Activated CD4-positive, alpha-beta memory T cell treated with anti-CD3 and anti-CD28 coated beads, Interleukin-2, amount 10 ng/mL, durations not matched to agents 7 days and 5 days (primary cell): ENCODE measurements at regions not wholly inside any gene's neighbourhood (a gene's known extent, or its start where the extent isn't known, plus 50 kb on each side); places are given as distances from the start of the nearest gene placed in this dataset.
"Not testable (repeated sequence)": the region's sequence is repeated elsewhere in the genome, so short reads cannot be mapped to it uniquely, and the experiment has no call there.

Source experiments
- CTCF ChIA-PET: fragments of 350-600 bp; sonication (Branson Sonifier 250); formaldehyde crosslinking; loops from one replicate; lab custom pipeline; 2021; ENCODE audit warnings: antibody characterized with exemption, inconsistent platforms; lab: Charles Lee
- POLR2A ChIA-PET: fragments of 350-600 bp; sonication (Branson Sonifier 250); formaldehyde crosslinking; loops from one replicate; lab custom pipeline; 2021; ENCODE audit warnings: antibody characterized with exemption; lab: Charles Lee
- DNase-seq: peaks from one replicate; pipeline ENCODE4 v3.0.0-alpha.2; 2020
- H3K27ac Mint-ChIP-seq: one replicate; pipeline ENCODE4 v1.8.0; 2021; ENCODE audit warnings: mild to moderate bottlenecking, mixed read lengths
- H3K27me3 Mint-ChIP-seq: one replicate; pipeline ENCODE4 v1.8.0; 2021; ENCODE audit warnings: mixed read lengths
- H3K36me3 Mint-ChIP-seq: one replicate; pipeline ENCODE4 v1.8.0; 2021; ENCODE audit warnings: low read depth, mixed read lengths
- H3K4me1 Mint-ChIP-seq: one replicate; pipeline ENCODE4 v1.8.0; 2021; ENCODE audit warnings: mixed read lengths
- H3K4me3 Mint-ChIP-seq: one replicate; pipeline ENCODE4 v1.8.0; 2021; ENCODE audit warnings: mild to moderate bottlenecking, mixed read lengths
- H3K9me3 Mint-ChIP-seq: one replicate; pipeline ENCODE4 v1.8.0; 2021; ENCODE audit warnings: mixed read lengths

DNA sequence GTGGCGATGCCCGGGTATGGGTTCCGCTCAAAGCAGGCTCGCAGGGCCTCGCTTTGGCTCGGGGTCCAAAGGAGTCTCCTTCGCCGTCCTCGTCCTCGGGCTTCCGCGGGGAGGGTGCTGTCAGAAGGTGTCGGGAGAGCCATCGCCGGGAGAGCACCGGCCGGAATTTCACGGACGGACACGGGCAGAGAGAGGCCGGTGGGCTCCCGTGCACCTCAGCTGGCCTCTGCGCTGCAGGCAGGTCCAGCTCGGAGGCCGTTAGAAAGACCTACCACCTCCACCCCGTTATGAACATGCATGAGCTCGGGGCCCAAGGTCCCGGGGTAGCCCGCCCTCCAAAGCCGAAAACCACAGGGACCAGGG is 1846.0 kb upstream of the DEFB115 start:
- POLR2A ChIA-PET, CTCF ChIA-PET, H3K36me3 Mint-ChIP-seq, DNase-seq, H3K4me1 Mint-ChIP-seq, H3K27ac Mint-ChIP-seq: not testable (repeated sequence)
- Mint-ChIP-seq H3K27me3 (peaks cover 22% of the 10 kb centered on the region), H3K9me3 (peaks cover 28% of the 10 kb centered on the region), H3K4me3 (peak overlapping the region; percentile 50)

DNA sequence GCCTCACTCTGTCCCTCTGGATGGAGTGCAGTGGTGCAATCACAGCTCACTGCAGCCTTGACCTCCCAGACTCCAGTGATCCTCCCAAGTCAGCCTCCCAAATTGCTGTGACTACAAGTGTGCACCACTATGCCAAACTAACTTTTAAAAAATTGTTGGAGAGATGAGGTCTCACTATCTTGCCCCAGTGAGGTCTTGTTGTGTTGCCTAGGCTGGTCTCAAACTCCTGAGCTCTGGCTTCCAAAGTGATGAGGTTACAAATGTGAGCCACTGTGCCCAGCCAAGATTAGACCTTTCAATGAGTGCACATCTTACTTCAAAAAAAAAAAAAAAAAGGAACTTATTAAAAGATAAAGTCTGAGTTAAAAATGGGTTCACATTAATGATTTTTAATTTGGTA is 1838.1 kb upstream of the DEFB115 start:
- Mint-ChIP-seq H3K4me3 (no peak overlapping the region), H3K36me3 (no peaks in the 10 kb centered on the region), H3K4me1 (no peaks in the 10 kb centered on the region), H3K9me3 (peaks cover 5% of the 10 kb centered on the region), H3K27me3 (no peaks in the 10 kb centered on the region), H3K27ac (no peak overlapping the region)
- no peak for DNase-seq
- CTCF ChIA-PET: no interaction called here
- POLR2A ChIA-PET: no interaction called here

GRCh38 chr20:29427201-29428060 is 1830.0 kb upstream of the DEFB115 start:
- peak overlapping the region; percentile 44 for H3K4me3 Mint-ChIP-seq
- no peak overlapping the region for H3K27ac Mint-ChIP-seq
- H3K9me3 Mint-ChIP-seq: peaks cover 2% of the 10 kb centered on the region
- H3K27me3 Mint-ChIP-seq: peaks cover 15% of the 10 kb centered on the region
- H3K36me3 Mint-ChIP-seq: no peaks in the 10 kb centered on the region
- DNase-seq: no peak
- H3K4me1 Mint-ChIP-seq: no peaks in the 10 kb centered on the region
- POLR2A ChIA-PET: no interaction called here
- CTCF ChIA-PET: no interaction called here

GRCh38 chr20:29430531-29430930 is 1826.9 kb upstream of the DEFB115 start:
- H3K4me1 Mint-ChIP-seq: no peaks in the 10 kb centered on the region
- no peak overlapping the region for H3K27ac Mint-ChIP-seq
- peaks cover 15% of the 10 kb centered on the region for H3K27me3 Mint-ChIP-seq
- no peak overlapping the region for H3K4me3 Mint-ChIP-seq
- DNase-seq: no peak
- peaks cover 2% of the 10 kb centered on the region for H3K9me3 Mint-ChIP-seq
- CTCF ChIA-PET: no interaction called here
- H3K36me3 Mint-ChIP-seq: no peaks in the 10 kb centered on the region
- POLR2A ChIA-PET: no interaction called here

- POLR2A ChIA-PET, H3K27ac Mint-ChIP-seq, H3K9me3 Mint-ChIP-seq, H3K36me3 Mint-ChIP-seq, CTCF ChIA-PET, H3K4me3 Mint-ChIP-seq, H3K27me3 Mint-ChIP-seq, DNase-seq: not testable (repeated sequence)
- peaks cover 14% of the 10 kb centered on the region for H3K4me1 Mint-ChIP-seq
These were observed 1816.7 kb upstream of the DEFB115 start for GRCh38 chr20:29440721-29441120.

GRCh38 chr20:29443206-29443781 is 1814.2 kb upstream of the DEFB115 start:
- H3K27ac Mint-ChIP-seq: peak overlapping the region; percentile 21
- peak overlapping the region; percentile 33 for H3K4me3 Mint-ChIP-seq
- H3K36me3 Mint-ChIP-seq, POLR2A ChIA-PET, H3K9me3 Mint-ChIP-seq, CTCF ChIA-PET, H3K27me3 Mint-ChIP-seq: not testable (repeated sequence)
- DNase-seq: peak; percentile 24
- peaks cover 14% of the 10 kb centered on the region for H3K4me1 Mint-ChIP-seq

GRCh38 chr20:29443819-29444218 is 1813.6 kb upstream of the DEFB115 start:
- Mint-ChIP-seq H3K4me3 (no peak overlapping the region), H3K27me3 (peaks cover 2% of the 10 kb centered on the region), H3K9me3 (no peaks in the 10 kb centered on the region), H3K4me1 (peaks cover 14% of the 10 kb centered on the region), H3K36me3 (no peaks in the 10 kb centered on the region), H3K27ac (peak overlapping the region; percentile 21)
- ChIA-PET CTCF (no interaction called here), POLR2A (no interaction called here)
- no peak for DNase-seq

DNA sequence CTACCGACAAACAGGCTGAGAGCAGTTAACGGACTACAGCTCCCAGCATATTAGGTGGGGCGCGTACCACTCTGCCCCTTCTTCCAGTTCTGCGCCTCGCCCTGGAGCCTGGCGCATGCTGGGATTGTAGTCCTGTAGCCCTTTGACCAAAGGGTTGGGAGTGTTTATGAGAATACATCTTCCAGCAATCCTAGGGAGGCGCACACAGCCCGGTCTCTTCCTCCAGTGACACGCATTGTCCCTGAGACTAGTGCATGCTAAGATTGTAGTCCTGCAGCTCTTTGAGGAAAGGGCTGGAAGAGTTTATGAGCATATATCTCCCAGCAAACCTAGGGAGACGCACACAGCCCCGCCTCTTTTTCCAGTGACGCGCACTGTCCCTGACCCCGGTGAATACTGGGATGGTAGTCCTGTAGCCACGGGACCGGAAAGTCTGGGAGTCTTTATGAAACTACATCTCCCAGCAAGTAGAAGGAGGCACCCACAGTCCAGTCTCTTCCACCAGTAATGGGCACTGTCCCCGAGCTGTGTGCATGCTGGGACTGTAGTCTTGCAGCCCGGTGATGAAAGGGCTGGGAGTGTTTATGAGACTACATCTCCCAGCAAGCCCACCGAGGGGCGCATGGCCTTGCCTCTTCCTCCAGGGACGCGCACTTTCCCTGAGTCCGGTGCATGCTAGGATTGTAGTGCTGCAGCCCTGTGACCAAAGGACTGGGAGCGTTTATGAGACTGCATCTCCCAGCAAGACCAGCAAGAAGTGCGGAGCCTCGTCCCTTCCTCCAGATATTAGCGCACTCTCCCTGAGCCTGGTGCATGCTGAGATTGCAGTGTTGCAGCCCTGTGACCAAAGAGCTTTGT is 1812.2 kb upstream of the DEFB115 start:
- H3K27ac Mint-ChIP-seq, H3K9me3 Mint-ChIP-seq, H3K27me3 Mint-ChIP-seq, H3K36me3 Mint-ChIP-seq, CTCF ChIA-PET, POLR2A ChIA-PET: not testable (repeated sequence)
- Mint-ChIP-seq H3K4me1 (peaks cover 14% of the 10 kb centered on the region), H3K4me3 (peak overlapping the region; percentile 60)
- peak; percentile 60 for DNase-seq

DNA sequence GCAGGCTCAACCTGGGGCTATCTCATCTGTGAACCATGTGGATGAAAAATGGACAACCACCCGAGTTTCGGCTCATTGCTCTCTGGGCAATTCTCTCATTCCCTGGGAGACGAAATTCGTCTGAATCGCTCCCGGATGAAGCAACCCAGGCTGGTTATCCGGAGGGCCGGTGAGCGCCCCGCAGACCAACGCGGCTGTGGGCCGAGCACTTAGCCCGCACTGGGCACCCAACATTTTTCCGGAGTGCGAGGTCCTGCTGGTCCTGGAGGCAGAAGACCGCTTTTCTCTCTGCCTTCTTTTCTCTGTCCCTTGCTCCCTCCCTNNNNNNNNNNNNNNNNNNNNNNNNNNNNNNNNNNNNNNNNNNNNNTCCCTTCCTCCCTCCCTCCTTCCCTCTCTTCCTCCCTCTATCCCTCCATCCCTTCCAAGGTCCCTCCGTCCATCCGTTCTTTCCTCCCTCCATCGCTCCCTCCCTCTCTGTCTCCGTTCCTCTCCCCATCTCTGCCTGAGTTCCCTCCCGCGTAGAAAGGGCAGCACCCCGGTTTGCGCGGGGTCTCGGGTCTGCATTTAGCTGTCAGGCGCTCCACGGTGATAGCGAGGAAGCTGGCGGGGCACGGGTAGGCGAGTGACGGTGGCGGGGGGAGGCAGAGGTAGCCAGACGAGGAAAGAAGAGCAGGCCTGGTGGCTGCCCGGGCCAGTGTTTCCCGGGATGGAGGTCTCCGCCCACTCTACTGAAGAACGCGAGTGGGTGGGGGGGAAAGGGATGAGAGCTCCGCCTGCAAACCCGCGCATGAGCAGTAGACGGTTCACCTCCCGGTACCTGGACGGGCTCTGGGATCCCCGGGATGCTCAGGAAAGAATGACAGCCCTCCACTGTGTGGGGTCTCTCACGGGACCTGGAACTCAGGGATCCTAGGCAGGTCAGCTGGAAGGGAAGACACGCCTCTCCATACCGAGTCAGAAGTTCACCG is 1809.7 kb upstream of the DEFB115 start:
- DNase-seq, H3K27me3 Mint-ChIP-seq, H3K36me3 Mint-ChIP-seq, H3K27ac Mint-ChIP-seq, H3K4me3 Mint-ChIP-seq, POLR2A ChIA-PET, H3K9me3 Mint-ChIP-seq, CTCF ChIA-PET: not testable (repeated sequence)
- peaks cover 14% of the 10 kb centered on the region for H3K4me1 Mint-ChIP-seq

DNA sequence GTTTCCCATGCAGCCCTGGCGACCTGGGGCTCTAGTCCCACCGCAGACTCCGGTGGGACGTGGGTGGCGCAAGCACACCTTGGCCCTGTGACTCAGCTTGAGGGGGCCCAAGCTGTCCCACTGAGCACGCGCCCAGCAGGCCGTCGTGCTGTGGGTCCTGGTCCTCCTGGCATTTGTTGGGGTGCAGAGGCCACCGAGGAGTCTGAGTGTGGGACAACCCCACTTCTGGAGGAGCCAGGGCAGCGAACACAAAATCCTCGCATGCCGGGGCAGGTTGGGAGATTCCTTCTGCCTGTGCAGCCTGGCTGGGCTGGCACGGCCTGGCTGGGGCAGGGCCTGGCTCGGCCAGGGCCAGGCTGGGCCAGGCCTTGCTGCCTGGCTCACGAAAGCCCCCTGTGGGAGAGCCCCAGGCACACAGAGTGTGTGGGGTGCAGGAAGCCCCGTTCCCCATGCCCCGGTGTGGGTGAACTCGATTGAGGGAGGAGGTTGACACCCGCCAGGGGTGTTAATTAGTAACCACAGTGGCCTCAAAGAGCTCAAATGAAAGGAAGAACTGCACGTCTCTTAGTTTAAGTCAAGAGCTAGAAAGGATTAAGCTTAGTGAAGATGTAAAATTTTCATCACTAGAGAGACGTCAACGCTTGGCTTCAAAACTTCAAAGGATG is 1808.5 kb upstream of the DEFB115 start:
- peaks cover 8% of the 10 kb centered on the region for H3K9me3 Mint-ChIP-seq
- no peak for DNase-seq
- no peak overlapping the region for H3K4me3 Mint-ChIP-seq
- H3K27ac Mint-ChIP-seq: no peak overlapping the region
- peaks cover 2% of the 10 kb centered on the region for H3K27me3 Mint-ChIP-seq
- ChIA-PET POLR2A (no interaction called here), CTCF (no interaction called here)
- H3K4me1 Mint-ChIP-seq: peaks cover 6% of the 10 kb centered on the region
- no peaks in the 10 kb centered on the region for H3K36me3 Mint-ChIP-seq

- Mint-ChIP-seq H3K27ac (no peak overlapping the region), H3K4me3 (no peak overlapping the region), H3K9me3 (peaks cover 11% of the 10 kb centered on the region), H3K27me3 (no peaks in the 10 kb centered on the region), H3K36me3 (no peaks in the 10 kb centered on the region), H3K4me1 (no peaks in the 10 kb centered on the region)
- ChIA-PET POLR2A (no interaction called here), CTCF (no interaction called here)
- no peak for DNase-seq
These were observed 1805.3 kb upstream of the DEFB115 start for GRCh38 chr20:29452186-29452585.

DNA sequence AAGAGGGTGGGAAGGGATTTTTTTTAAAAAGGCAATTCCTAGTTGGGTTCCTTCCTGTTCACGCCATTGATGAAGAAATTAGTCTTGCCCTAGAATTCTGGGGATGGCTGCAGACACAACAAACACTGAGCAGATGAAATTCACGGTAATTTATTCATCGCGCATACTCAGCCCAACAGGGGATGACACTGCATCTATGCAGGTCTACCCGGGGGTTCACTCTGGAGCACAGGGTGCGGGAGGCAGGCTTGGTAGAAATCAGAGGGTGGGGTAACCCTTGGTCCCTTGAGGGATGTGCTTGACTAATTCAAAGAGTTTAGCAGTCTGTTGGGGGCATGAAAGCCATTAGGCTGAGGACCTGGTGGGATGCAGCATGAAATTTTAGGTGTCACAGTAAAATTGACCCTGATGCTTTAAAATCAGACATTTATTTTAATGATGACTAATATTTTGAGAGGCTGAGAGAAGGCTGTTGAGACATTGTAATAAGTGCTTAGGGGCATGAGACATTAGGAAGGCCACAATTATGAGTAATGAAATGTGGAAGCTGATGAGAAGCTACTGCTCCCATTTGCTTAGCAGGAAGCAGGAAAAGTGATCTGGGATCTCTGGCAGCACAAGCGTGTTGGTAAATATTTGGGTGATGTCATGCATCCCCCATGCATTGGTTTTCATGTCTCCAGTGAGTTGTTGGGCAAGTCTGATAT is 1800.3 kb upstream of the DEFB115 start:
- H3K27me3 Mint-ChIP-seq, DNase-seq, H3K4me1 Mint-ChIP-seq, H3K9me3 Mint-ChIP-seq, H3K36me3 Mint-ChIP-seq, POLR2A ChIA-PET, H3K27ac Mint-ChIP-seq, CTCF ChIA-PET, H3K4me3 Mint-ChIP-seq: not testable (repeated sequence)
